Spleen (tissue), 11 donors: ENCODE measurements at regions not wholly inside any gene's neighbourhood (a gene's known extent, or its start where the extent isn't known, plus 50 kb on each side); places are given as distances from the start of the nearest gene placed in this dataset.

ENCODE experiments used
- DNase-seq: peaks from one replicate; pipeline ENCODE4 v3.0.0-alpha.2; 2020
- H3K27ac ChIP-seq, 8 donors: fragments of 200-600 bp; sonication (generic) in 7 of 8; 1 replicate in 4 of 8; 2 replicates in 4 of 8; pipeline versions ENCODE4 v1.5.0 to v1.8.0; 2016 to 2021; ENCODE audit warnings: inconsistent platforms in 4 of 8, mild to moderate bottlenecking in 4 of 8, moderate library complexity in 1 of 8
- H3K27me3 ChIP-seq, 7 donors: fragments of 200-600 bp; sonication (generic) in 6 of 7; replicated peaks in 1 of 7; 1 replicate in 4 of 7; 2 replicates in 3 of 7; pipeline versions ENCODE4 v1.5.0 to v1.8.0; 2016 to 2021; ENCODE audit warnings: inconsistent platforms in 3 of 7, mild to moderate bottlenecking in 1 of 7
- H3K36me3 ChIP-seq, 6 donors: fragments of 200-600 bp; sonication (generic) in 5 of 6; 1 replicate in 4 of 6; 2 replicates in 2 of 6; pipeline versions ENCODE4 v1.5.0 to v1.8.0; 2016 to 2021; ENCODE audit warnings: inconsistent platforms in 2 of 6
- H3K4me1 ChIP-seq, 6 donors: fragments of 200-600 bp; sonication (generic) in 5 of 6; 1 replicate in 3 of 6; 2 replicates in 3 of 6; pipeline versions ENCODE4 v1.5.0 to v1.8.0; 2016 to 2021; ENCODE audit warnings: inconsistent platforms in 3 of 6
- H3K4me3 ChIP-seq, 8 donors: fragments of 200-600 bp; sonication (generic) in 7 of 8; 1 replicate in 4 of 8; 2 replicates in 4 of 8; pipeline versions ENCODE4 v1.5.0 to v1.8.0; 2016 to 2021; ENCODE audit warnings: inconsistent platforms in 4 of 8, mild to moderate bottlenecking in 4 of 8, moderate library complexity in 2 of 8
- H3K9me3 ChIP-seq, 8 donors: fragments of 200-600 bp; sonication (generic) in 7 of 8; 1 replicate in 4 of 8; 2 replicates in 4 of 8; pipeline versions ENCODE4 v1.5.0 to v1.8.0; 2016 to 2021; ENCODE audit warnings: inconsistent platforms in 4 of 8
- CTCF ChIP-seq, 11 experiments: fragments of 200-600 bp in 7 of 11; fragments of 450-650 bp in 4 of 11; sonication (generic) in 4 of 11; IDR thresholded peaks in 8 of 11; conservative IDR thresholded peaks in 3 of 11; 1 replicate in 7 of 11; 2 replicates in 4 of 11; pipeline versions ENCODE4 v1.4.0 to v1.8.0; 2016 to 2021; ENCODE audit warnings: antibody characterized with exemption in 11 of 11, inconsistent platforms in 4 of 11, mild to moderate bottlenecking in 1 of 11
- POLR2A ChIP-seq, 3 donors: fragments of 450-650 bp; IDR thresholded peaks; one replicate each; pipeline ENCODE4 v1.5.1; 2017; ENCODE audit warnings: antibody characterized with exemption in 3 of 3, mild to moderate bottlenecking in 1 of 3
- POLR2AphosphoS5 ChIP-seq, 3 donors: sonication (generic); formaldehyde crosslinking; IDR thresholded peaks; one replicate each; pipeline ENCODE4 v1.5.1; 2017; ENCODE audit warnings: antibody characterized with exemption in 3 of 3
- WGBS, 5 donors: extraction: QIAGEN DNeasy Blood & Tissue Kit in 3 of 5; methylation state at CpG; one replicate each; pipeline versions ENCODE4 v1.1.5 to v1.1.7; 2013 to 2018; 5-methylcytosine and 5-hydroxymethylcytosine counted together
- intact Hi-C: fragments of 100-400 bp; cut with DNase I; formaldehyde crosslinking; loops from one replicate; pipeline ENCODE4 v1.15.0; 2023; ENCODE audit warnings: low total_unique reads
- donor health status: healthy with polysubstance abuse.
- donor health status: DM: no; HTN: no; CAD: no; lungs with moderate emphysema.
- donor health status: DM: no; HTN: no; CAD: no.
- donor health status: Bipolar disorder and iron deficiency.
- donor health status: healthy.
- donor health status: DM: no; HTN: no; CAD: no.
- donor health status: DM: yes; HTN: yes; CAD: no.

GRCh38 chr3:31431321-31431720 is 101.4 kb upstream of the STT3B start:
- WGBS, 5 donors = 88 to 100% (median 92%) methylated on average over 3 of the region's 3 CpGs
- no peak for DNase-seq
- no peaks in the 10 kb centered on the region for H3K36me3 ChIP-seq
- H3K4me1 ChIP-seq = peaks cover 0 to 8% (median 0%) of the 10 kb centered on the region in 6 donors
- TF ChIP-seq POLR2AphosphoS5 (IDR thresholded peaks at IDR 0.05) (no peak), POLR2A (IDR thresholded peaks at IDR 0.05) (no peak), CTCF (IDR thresholded peaks at IDR 0.05 in 8 of 11, conservative IDR thresholded peaks at IDR 0.05 in 3 of 11) (no peak)
- H3K4me3 ChIP-seq = no peak overlapping the region
- no peak overlapping the region for H3K27ac ChIP-seq
- no peaks in the 10 kb centered on the region for H3K27me3 ChIP-seq
- peaks cover 0 to 10% (median under 1%) of the 10 kb centered on the region in 8 donors for H3K9me3 ChIP-seq
- intact Hi-C loops = no loop called here

- Histone ChIP-seq H3K4me3 (no peak overlapping the region), H3K36me3 (no peaks in the 10 kb centered on the region), H3K9me3 (peaks cover 0 to 27% (median 13%) of the 10 kb centered on the region in 8 donors), H3K4me1 (peaks cover 0 to 8% (median 0%) of the 10 kb centered on the region in 6 donors), H3K27me3 (no peaks in the 10 kb centered on the region), H3K27ac (no peak overlapping the region)
- TF ChIP-seq POLR2A (IDR thresholded peaks at IDR 0.05) (no peak), CTCF (IDR thresholded peaks at IDR 0.05 in 8 of 11, conservative IDR thresholded peaks at IDR 0.05 in 3 of 11) (no peak), POLR2AphosphoS5 (IDR thresholded peaks at IDR 0.05) (no peak)
- WGBS, 5 donors = 63 to 74% (median 65%) methylated on average over 7 of the region's 7 CpGs
- intact Hi-C loops = no loop called here
- no peak for DNase-seq
These were observed 99.6 kb upstream of the STT3B start for GRCh38 chr3:31432897-31433678.

GRCh38 chr3:31433679-31433992 is 99.1 kb upstream of the STT3B start:
- intact Hi-C loops = no loop called here
- no peak for DNase-seq
- H3K36me3 ChIP-seq = no peaks in the 10 kb centered on the region
- peaks cover 0 to 8% (median 0%) of the 10 kb centered on the region in 6 donors for H3K4me1 ChIP-seq
- no peak overlapping the region for H3K27ac ChIP-seq
- peaks cover 0 to 24% (median 13%) of the 10 kb centered on the region in 8 donors for H3K9me3 ChIP-seq
- no peak overlapping the region for H3K4me3 ChIP-seq
- H3K27me3 ChIP-seq = no peaks in the 10 kb centered on the region
- TF ChIP-seq CTCF (IDR thresholded peaks at IDR 0.05 in 8 of 11, conservative IDR thresholded peaks at IDR 0.05 in 3 of 11) = no peak
- TF ChIP-seq POLR2A (IDR thresholded peaks at IDR 0.05) = no peak
- TF ChIP-seq POLR2AphosphoS5 (IDR thresholded peaks at IDR 0.05) = no peak

- TF ChIP-seq CTCF (IDR thresholded peaks at IDR 0.05 in 8 of 11, conservative IDR thresholded peaks at IDR 0.05 in 3 of 11) = no peak
- no peak for TF ChIP-seq POLR2AphosphoS5 (IDR thresholded peaks at IDR 0.05)
- no peak for TF ChIP-seq POLR2A (IDR thresholded peaks at IDR 0.05)
- 77 to 93% (median 85%) methylated on average over 1 of the region's 1 CpG for WGBS, 5 donors
These were observed 97.9 kb upstream of the STT3B start for GRCh38 chr3:31434819-31435218.

More at GRCh38 chr3:31434819-31435218, 97.9 kb upstream of the STT3B start:
- H3K36me3 ChIP-seq = no peaks in the 10 kb centered on the region
- H3K9me3 ChIP-seq = peaks cover 0 to 20% (median 13%) of the 10 kb centered on the region in 8 donors
- no peak overlapping the region for H3K4me3 ChIP-seq
- peaks cover 0 to 8% (median 3%) of the 10 kb centered on the region in 6 donors for H3K4me1 ChIP-seq
- no peaks in the 10 kb centered on the region for H3K27me3 ChIP-seq
- intact Hi-C loops = no loop called here
- H3K27ac ChIP-seq = no peak overlapping the region
- no peak for DNase-seq
